T-helper 2 cell treated with Interferon-gamma antibody and Interleukin-4, amounts not matched to agents 5 μg/mL and 100 μg/mL, for 36 hours (primary cell): ENCODE measurements at regions not wholly inside any gene's neighbourhood (a gene's known extent, or its start where the extent isn't known, plus 50 kb on each side); places are given as distances from the start of the nearest gene placed in this dataset.
"Not testable (repeated sequence)": the region's sequence is repeated elsewhere in the genome, so short reads cannot be mapped to it uniquely, and the experiment has no call there.

Source experiments
- DNase-seq: peaks from one replicate; pipeline ENCODE4 v3.0.0; 2021; ENCODE audit warnings: low spot score
- H3K27ac Mint-ChIP-seq: one replicate; pipeline ENCODE4 v1.8.0; 2021; ENCODE audit warnings: mild to moderate bottlenecking, mixed read lengths
- H3K27me3 Mint-ChIP-seq: one replicate; pipeline ENCODE4 v1.8.0; 2021; ENCODE audit warnings: low read depth, mixed read lengths
- H3K36me3 Mint-ChIP-seq: one replicate; pipeline ENCODE4 v1.8.0; 2021; ENCODE audit warnings: low read depth, mixed read lengths
- H3K4me1 Mint-ChIP-seq: one replicate; pipeline ENCODE4 v1.8.0; 2021; ENCODE audit warnings: low read depth, mixed read lengths
- H3K4me3 Mint-ChIP-seq: one replicate; pipeline ENCODE4 v1.8.0; 2022; ENCODE audit warnings: mild to moderate bottlenecking, moderate library complexity, mixed read lengths
- H3K9me3 Mint-ChIP-seq: one replicate; pipeline ENCODE4 v1.8.0; 2021; ENCODE audit warnings: mixed read lengths

DNA sequence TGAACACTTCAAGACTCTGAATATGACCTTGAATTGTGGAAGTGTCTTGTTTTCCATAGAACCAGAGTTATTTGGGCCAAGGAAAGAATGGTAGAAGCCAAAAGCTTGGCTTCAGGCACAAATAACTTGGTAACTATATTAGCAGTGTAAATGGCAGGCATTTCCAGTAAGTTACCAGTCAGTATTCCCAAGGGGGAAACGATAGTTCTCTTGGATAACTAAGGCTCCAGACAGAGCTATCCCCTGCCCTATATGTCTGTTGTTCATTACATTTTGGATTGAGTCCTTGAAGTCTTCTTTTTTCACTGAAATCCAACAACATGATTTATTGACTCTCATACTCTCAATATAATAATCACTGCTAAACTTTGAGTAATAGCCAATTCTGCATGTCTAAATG lies 364.1 kb downstream of the MAGEB5 start:
- peaks cover 16% of the 10 kb centered on the region for H3K9me3 Mint-ChIP-seq
- no peak for DNase-seq
- no peaks in the 10 kb centered on the region for H3K27me3 Mint-ChIP-seq
- no peaks in the 10 kb centered on the region for H3K4me1 Mint-ChIP-seq
- no peak overlapping the region for H3K4me3 Mint-ChIP-seq
- H3K27ac Mint-ChIP-seq: no peak overlapping the region
- no peaks in the 10 kb centered on the region for H3K36me3 Mint-ChIP-seq

DNA sequence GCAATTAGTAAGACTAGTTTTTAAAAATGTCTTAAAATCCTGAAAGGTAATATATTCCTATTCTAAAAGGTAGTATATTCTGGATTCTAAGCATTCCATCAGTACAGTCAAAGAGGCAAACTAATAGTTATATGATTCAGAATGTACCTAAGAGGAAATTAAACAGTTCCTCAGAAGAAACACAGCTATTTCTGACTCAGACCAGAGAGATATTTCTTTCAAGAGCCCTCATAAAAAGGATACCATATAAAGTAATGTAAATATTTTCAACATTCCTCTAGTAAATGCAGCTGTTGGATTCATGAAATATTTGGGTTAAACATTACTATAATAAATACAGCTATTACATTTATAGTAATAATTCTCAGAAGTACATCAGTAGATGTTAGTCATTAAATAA lies 358.3 kb downstream of the MAGEB5 start:
- no peak overlapping the region for H3K4me3 Mint-ChIP-seq
- no peak overlapping the region for H3K27ac Mint-ChIP-seq
- peaks cover 3% of the 10 kb centered on the region for H3K9me3 Mint-ChIP-seq
- no peaks in the 10 kb centered on the region for H3K36me3 Mint-ChIP-seq
- H3K4me1 Mint-ChIP-seq: no peaks in the 10 kb centered on the region
- DNase-seq: no peak
- no peaks in the 10 kb centered on the region for H3K27me3 Mint-ChIP-seq

DNA sequence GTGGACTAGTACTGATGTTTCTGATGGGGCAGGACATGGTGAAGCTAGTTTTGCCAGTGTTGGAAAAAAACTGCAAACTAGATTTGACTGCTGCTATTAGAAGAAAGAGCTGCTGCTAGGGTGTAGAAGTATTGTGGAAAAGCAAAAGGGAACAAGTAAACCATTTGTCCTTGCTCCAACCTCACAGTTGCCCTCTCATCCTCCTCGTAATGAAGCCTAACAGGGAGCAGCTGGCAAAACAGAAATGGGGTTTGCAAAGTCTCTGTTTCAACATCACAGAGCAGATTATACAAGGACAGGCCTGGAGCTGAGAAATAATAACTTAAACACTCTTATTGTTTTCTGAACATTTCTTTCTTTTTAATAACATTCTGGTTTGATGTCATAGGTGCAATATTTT lies 346.2 kb downstream of the MAGEB5 start:
- Mint-ChIP-seq H3K4me1 (no peaks in the 10 kb centered on the region), H3K27me3 (no peaks in the 10 kb centered on the region), H3K36me3 (no peaks in the 10 kb centered on the region), H3K9me3 (peaks cover 3% of the 10 kb centered on the region), H3K27ac (no peak overlapping the region), H3K4me3 (no peak overlapping the region)
- no peak for DNase-seq

DNA sequence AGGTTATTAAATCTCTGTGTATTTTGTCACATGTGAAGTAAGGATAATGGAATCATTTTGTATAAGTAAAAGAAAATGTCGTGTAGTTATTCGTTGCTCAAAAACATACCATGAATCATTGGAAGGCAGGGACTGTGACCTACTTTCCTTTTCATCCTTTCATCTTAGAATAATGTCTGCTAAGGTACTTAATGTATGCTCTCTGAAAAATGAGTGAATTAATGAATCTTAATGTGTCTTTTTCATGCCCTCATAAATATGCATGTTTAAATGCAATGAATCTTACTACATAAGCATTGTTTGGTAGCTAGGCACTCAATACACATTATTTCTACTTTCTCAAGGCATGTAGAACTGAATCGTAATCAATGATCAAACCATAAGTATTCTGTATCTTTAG lies 343.9 kb downstream of the MAGEB5 start:
- H3K4me3 Mint-ChIP-seq: no peak overlapping the region
- H3K9me3 Mint-ChIP-seq: peaks cover 3% of the 10 kb centered on the region
- no peak overlapping the region for H3K27ac Mint-ChIP-seq
- no peak for DNase-seq
- H3K4me1 Mint-ChIP-seq: no peaks in the 10 kb centered on the region
- H3K36me3 Mint-ChIP-seq: no peaks in the 10 kb centered on the region
- H3K27me3 Mint-ChIP-seq: no peaks in the 10 kb centered on the region

DNA sequence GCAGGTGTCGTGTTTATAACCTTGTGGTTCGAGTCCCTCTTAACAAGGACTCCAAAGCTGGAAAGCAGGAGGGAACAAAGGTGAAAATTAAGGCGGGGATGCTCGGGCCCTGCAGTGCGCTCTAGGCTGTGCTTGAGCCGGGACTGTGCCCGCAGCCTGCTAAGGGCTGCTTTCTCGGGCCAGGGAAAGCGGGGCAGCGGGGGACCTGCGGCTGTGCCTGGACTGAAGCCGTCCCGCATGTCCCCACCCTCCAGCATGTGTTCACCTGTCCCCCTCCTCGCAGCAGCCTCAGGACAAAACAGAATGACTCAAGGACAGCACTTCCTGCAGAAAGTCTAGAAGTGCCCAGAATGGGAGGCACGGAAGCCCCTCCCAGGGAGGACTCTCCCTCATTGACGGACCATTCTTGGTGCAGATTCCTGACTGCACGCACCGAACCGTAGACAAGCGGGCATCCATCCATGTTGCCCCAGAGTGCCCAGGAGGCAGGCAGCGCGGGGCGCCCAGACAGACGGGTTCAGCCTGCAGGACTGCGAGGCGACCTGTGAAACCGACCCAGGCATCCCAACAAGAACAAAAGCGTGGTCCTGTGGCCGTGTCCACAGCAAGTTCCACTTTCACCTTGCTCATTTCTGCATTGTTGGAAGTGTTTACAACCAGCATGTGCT lies 342.9 kb downstream of the MAGEB5 start:
- Mint-ChIP-seq H3K9me3 (peaks cover 3% of the 10 kb centered on the region), H3K27me3 (no peaks in the 10 kb centered on the region), H3K27ac (no peak overlapping the region), H3K4me1 (no peaks in the 10 kb centered on the region), H3K4me3 (no peak overlapping the region), H3K36me3 (no peaks in the 10 kb centered on the region)
- DNase-seq: no peak

DNA sequence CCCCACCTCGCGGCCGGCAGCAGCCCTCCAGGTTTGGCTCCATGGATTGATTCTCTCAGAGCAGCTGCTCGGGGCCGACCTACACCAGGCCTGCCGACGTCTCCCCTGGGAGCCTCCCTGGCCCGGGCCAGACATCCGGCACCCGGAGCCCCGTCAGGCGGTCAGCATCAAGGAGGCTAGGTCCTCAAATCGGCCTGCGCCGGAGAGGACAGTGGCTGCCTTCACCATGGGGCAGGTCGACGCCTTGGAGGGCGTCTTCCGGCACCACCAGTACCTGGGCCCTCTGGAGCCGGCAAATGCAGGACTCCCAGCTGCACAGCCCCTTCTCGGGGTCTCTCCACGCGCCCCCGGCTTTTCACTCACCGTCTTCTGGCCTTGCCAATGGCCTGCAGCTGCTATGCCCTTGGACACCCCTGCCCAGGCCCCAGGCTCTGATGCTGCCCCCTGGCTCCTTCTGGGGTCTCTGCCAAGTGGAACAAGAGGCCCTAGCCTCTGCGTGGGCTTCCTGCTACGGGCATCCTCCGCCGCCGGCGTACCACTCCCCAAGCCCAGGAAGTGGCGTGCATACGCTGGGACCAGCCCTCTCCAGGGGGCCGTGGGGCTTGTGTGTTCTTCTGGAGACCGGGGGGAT lies 341.8 kb downstream of the MAGEB5 start:
- H3K9me3 Mint-ChIP-seq: peaks cover 3% of the 10 kb centered on the region
- no peak overlapping the region for H3K27ac Mint-ChIP-seq
- H3K4me3 Mint-ChIP-seq: no peak overlapping the region
- no peak for DNase-seq
- H3K36me3 Mint-ChIP-seq: no peaks in the 10 kb centered on the region
- H3K27me3 Mint-ChIP-seq: no peaks in the 10 kb centered on the region
- H3K4me1 Mint-ChIP-seq: no peaks in the 10 kb centered on the region

DNA sequence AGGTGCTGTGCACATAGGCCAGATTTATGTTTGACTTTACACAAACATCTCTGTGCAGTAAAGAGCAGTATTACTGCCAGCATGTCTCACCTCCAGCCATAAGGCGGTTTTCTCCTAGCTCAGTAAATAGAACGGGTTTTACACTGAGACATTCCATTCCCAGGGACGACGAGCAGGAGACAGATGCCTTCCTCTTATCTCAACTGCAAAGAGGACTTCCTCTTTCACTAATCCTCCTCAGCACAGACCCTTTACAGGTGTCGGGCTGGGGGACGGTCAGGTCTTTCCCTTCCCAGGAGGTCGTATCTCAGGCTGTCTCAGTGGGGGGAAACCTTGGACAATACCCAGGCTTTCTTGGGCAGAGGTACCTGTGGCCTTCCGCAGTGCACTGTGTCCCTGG lies 309.8 kb downstream of the MAGEB5 start:
- DNase-seq, H3K4me1 Mint-ChIP-seq, H3K9me3 Mint-ChIP-seq, H3K27me3 Mint-ChIP-seq, H3K36me3 Mint-ChIP-seq, H3K27ac Mint-ChIP-seq, H3K4me3 Mint-ChIP-seq: not testable (repeated sequence)

DNA sequence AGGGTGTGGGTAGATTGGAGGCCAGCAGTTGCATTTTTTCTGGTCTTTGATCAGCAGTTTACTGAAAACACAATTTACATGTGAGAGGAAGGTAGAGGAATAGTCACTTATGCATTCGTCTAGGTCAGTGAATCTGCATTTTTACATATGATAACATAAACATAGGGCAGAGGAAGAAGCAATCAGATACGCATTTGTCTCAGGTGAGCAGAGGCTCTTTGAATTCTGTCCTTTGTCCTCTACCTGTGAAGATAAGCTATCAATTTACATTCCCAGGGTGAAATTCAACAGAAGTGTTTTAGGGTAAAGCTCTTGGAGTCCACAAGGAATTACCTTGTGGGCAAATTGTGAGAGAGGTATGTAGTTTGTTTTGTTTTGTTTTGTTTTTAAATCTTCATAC lies 306.5 kb downstream of the MAGEB5 start:
- Mint-ChIP-seq H3K9me3 (no peaks in the 10 kb centered on the region), H3K27ac (no peak overlapping the region), H3K27me3 (no peaks in the 10 kb centered on the region), H3K4me1 (no peaks in the 10 kb centered on the region), H3K4me3 (no peak overlapping the region), H3K36me3 (no peaks in the 10 kb centered on the region)
- DNase-seq: no peak

DNA sequence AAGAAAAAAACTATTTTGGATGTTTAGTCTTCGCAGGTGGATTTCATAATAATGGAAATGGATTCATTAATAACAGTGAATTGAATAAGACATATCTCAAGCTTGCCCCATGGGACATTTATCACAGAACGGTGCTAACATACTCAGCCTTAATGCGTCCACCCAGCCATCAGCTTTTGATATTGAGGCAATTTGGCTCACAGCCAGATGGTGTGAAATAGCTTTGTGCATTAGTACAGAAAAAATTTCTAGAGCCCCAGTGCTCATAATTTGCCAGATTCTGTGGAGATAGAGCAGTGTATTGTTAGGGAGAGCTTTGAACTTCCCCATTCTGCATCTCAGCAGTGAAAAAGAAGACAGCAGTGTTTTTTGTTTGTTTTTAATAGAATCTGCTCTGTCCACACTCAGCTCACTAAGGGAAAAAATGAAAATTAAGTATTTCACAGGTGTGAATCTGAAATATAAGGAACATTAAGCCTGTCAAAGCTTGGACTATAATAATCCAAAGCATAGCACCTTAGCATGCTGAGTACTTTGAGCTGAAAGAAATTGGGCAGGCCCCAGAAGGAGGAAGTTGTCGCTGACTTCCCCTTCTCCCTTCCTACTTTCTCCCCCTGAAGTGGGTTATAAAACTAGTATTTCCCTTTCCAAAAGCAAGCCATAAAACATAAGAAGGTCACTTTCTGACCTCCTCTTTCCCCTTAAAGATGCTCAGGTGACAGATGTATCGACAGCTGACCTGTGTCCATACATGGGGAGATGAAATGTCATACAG lies 295.8 kb downstream of the MAGEB5 start:
- H3K4me3 Mint-ChIP-seq: no peak overlapping the region
- H3K9me3 Mint-ChIP-seq: peaks cover under 1% of the 10 kb centered on the region
- no peak overlapping the region for H3K27ac Mint-ChIP-seq
- no peaks in the 10 kb centered on the region for H3K27me3 Mint-ChIP-seq
- H3K4me1 Mint-ChIP-seq: no peaks in the 10 kb centered on the region
- DNase-seq: no peak
- no peaks in the 10 kb centered on the region for H3K36me3 Mint-ChIP-seq

DNA sequence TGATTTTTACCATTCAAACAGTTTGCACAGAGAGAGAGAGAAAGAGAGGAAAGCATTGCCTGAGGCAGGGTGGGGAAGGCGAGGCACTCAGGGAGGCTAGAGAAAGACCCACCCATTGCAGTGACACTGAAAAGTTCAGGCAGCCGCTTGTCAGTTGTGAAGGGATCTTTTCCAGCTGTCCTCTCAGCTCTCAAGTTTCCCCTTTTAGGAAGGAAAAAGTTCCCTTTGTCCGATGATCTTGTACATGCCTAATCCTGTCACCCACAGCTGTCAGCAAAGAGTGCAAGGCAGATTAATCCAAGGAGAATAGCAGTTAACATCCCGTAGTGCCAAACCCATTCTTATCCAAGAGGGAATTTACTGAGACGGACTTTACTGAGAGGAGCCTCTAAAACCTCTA lies 255.0 kb downstream of the MAGEB5 start:
- Mint-ChIP-seq H3K36me3 (no peaks in the 10 kb centered on the region), H3K4me3 (no peak overlapping the region), H3K27me3 (no peaks in the 10 kb centered on the region), H3K9me3 (peaks cover 15% of the 10 kb centered on the region), H3K27ac (no peak overlapping the region), H3K4me1 (no peaks in the 10 kb centered on the region)
- no peak for DNase-seq

DNA sequence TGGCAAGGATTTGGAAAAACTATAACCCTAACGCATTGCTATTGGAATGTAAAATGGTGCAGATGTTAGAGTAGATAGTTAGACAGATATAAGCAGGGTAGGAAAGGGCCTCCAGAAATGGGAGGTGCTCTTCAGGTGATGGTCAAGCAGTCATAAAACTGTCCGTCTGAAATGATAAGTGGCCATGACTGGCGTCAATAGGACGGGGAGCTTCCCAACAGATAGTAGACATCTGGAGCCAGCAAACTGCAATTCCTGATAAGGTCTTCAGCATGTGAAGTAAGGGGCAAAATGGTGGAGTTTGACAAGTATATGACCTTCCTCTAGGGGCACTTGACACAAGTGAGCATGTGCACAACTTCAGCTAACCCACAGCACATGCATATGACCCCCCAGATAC lies 250.4 kb downstream of the MAGEB5 start:
- Mint-ChIP-seq H3K4me1 (no peaks in the 10 kb centered on the region), H3K9me3 (peaks cover 11% of the 10 kb centered on the region), H3K27me3 (no peaks in the 10 kb centered on the region), H3K4me3 (no peak overlapping the region), H3K27ac (no peak overlapping the region), H3K36me3 (no peaks in the 10 kb centered on the region)
- DNase-seq: no peak

DNA sequence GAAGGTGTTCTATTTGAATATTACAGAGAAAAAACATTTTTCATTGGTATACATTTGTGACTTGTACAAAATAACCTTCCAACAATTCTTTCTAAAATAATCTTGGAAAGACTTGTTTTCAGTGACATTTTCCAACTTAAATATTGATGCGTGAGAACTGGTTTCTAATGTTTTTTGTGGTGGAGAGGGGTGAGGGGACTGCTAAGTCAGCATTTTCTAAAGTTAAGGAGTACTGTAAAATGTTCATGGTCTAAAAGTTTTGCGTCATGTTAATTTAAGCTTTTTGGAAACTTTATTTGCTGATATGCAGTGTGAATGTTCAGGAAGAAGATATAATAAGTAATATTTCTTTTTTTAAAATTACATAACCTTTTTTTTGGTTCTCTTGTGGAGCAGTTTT lies 229.3 kb downstream of the MAGEB5 start:
- Mint-ChIP-seq H3K4me3 (no peak overlapping the region), H3K27me3 (no peaks in the 10 kb centered on the region), H3K36me3 (no peaks in the 10 kb centered on the region), H3K9me3 (no peaks in the 10 kb centered on the region), H3K4me1 (no peaks in the 10 kb centered on the region), H3K27ac (no peak overlapping the region)
- DNase-seq: no peak

DNA sequence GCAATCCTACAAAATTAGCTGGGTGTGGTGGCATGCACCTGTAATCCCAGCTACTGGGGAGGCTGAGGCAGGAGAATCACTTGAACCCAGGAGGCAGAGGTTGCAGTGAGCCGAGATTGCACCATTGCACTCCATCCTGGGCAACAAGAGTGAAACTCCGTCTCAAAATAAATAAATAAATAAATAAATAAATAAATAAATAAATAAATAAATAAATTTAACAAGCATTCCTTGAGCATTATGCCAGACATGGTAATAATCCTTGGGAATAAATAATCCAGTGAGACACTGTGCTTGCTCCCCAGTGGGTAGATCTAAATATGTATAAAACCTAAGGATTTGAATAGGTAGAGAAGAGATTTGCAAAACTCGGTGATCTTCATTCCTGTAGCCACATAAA lies 228.4 kb downstream of the MAGEB5 start:
- not testable (repeated sequence) for H3K9me3 Mint-ChIP-seq, H3K27me3 Mint-ChIP-seq, H3K4me1 Mint-ChIP-seq, H3K27ac Mint-ChIP-seq, H3K36me3 Mint-ChIP-seq, H3K4me3 Mint-ChIP-seq, DNase-seq

DNA sequence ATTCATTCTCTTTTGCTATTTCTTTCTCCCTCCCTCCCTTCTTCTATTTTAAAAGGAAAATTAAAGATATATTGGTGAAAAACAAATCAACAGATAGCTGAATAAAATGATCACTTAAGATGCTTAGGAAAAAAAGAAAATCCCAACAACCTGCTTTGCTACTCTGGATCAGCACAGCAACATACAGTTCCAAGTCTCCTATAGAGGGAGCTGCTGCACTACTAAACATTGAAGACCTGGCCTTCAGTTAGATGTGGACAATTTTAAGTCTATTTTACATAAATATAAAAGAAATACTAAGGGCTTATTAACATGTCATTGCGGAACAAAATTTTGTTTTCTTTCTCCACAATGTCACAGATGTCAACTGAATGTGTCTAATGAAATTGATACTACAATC lies 226.4 kb downstream of the MAGEB5 start:
- Mint-ChIP-seq H3K36me3 (no peaks in the 10 kb centered on the region), H3K4me1 (no peaks in the 10 kb centered on the region), H3K27ac (no peak overlapping the region), H3K4me3 (no peak overlapping the region), H3K9me3 (no peaks in the 10 kb centered on the region), H3K27me3 (no peaks in the 10 kb centered on the region)
- no peak for DNase-seq
